ENCODE measurements at regions not wholly inside any gene's neighbourhood (a gene's known extent, or its start where the extent isn't known, plus 50 kb on each side); places are given as distances from the start of the nearest gene placed in this dataset.

DNA sequence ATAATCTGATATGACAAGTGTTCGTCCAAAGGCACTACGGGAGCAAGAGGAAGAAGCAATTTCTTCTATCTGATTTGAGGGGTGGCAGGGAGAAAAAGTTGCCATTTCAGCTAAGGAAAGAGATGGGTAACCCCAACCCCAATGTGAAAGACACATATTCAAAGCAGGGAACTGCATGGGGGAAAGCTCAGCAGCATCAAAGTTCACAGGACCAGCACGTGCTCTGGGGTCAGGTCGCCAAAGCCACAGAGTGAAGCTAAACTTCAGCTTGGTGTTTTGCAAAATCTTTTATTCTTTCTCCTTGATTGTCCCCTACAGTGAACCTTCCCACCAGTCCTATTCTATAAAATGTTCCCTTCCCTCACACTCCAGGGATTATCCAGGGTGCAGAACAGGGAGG lies 112.8 kb upstream of the PPP2R2D start:
- TF ChIP-seq, protein P1, sequence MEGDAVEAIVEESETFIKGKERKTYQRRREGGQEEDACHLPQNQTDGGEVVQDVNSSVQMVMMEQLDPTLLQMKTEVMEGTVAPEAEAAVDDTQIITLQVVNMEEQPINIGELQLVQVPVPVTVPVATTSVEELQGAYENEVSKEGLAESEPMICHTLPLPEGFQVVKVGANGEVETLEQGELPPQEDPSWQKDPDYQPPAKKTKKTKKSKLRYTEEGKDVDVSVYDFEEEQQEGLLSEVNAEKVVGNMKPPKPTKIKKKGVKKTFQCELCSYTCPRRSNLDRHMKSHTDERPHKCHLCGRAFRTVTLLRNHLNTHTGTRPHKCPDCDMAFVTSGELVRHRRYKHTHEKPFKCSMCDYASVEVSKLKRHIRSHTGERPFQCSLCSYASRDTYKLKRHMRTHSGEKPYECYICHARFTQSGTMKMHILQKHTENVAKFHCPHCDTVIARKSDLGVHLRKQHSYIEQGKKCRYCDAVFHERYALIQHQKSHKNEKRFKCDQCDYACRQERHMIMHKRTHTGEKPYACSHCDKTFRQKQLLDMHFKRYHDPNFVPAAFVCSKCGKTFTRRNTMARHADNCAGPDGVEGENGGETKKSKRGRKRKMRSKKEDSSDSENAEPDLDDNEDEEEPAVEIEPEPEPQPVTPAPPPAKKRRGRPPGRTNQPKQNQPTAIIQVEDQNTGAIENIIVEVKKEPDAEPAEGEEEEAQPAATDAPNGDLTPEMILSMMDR (IDR thresholded peaks at IDR 0.05; ENCODE audit: insufficient read depth, low read length, poor library complexity, severe bottlenecking), result no peak
- Histone ChIP-seq H3K36me3 (ENCODE audit: control insufficient read depth, insufficient read depth, low read length) (no peaks in the 10 kb centered on the region), H3K27me3 (replicated peaks; ENCODE audit: control insufficient read depth, insufficient read depth, low read length) (no peaks in the 10 kb centered on the region), H3K4me3 (replicated peaks; ENCODE audit: low read depth, low read length) (no peak overlapping the region)
- DNase-seq (ENCODE audit: extremely low read depth, insufficient read length), result no peak

DNA sequence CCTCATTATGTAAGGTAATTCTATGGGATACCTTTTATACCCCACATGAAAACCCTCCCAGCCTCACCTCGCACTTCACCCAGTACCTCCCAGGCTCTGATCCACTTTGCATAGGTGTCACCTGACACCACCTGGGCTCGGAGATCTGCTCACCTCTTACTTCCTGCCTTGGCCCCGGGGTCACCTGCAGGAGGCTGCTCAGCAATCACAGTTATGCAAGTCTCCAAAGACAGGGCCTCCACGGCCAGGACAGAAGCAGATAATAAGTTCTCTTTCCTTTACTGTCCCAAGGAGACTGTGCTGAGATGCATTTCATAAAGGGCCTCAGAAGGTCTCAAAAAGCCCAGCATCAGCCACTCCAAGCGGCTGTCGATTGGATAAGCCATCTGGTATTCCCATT lies 112.4 kb upstream of the PPP2R2D start:
- no peak overlapping the region for H3K4me3 ChIP-seq (replicated peaks; ENCODE audit: low read depth, low read length)
- no peaks in the 10 kb centered on the region for H3K36me3 ChIP-seq (ENCODE audit: control insufficient read depth, insufficient read depth, low read length)
- TF ChIP-seq, protein P1 (IDR thresholded peaks at IDR 0.05; ENCODE audit: insufficient read depth, low read length, poor library complexity, severe bottlenecking), result no peak
- no peaks in the 10 kb centered on the region for H3K27me3 ChIP-seq (replicated peaks; ENCODE audit: control insufficient read depth, insufficient read depth, low read length)
- DNase-seq (ENCODE audit: extremely low read depth, insufficient read length), result no peak

DNA sequence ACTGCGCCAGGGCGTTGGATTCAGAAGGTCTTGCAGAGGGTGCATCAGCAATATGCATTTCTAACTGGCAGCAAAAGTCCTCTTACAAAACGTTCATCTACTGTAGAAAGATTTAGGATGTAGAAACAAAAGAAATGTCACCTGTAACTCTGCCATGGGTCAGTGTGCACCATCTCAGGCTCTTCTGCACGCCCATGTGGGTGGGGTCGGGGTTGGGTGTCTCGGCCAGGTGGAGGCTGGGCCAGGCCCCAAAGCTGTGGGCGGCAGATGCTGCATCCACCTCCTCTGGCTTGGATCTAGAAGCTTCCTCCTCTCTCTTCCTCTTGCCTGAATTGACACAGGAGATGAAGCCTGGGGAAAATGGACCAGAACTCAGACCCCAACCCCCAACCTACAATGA lies 111.3 kb upstream of the PPP2R2D start:
- TF ChIP-seq, protein P1 (IDR thresholded peaks at IDR 0.05; ENCODE audit: insufficient read depth, low read length, poor library complexity, severe bottlenecking), result no peak
- no peak for DNase-seq (ENCODE audit: extremely low read depth, insufficient read length)

DNA sequence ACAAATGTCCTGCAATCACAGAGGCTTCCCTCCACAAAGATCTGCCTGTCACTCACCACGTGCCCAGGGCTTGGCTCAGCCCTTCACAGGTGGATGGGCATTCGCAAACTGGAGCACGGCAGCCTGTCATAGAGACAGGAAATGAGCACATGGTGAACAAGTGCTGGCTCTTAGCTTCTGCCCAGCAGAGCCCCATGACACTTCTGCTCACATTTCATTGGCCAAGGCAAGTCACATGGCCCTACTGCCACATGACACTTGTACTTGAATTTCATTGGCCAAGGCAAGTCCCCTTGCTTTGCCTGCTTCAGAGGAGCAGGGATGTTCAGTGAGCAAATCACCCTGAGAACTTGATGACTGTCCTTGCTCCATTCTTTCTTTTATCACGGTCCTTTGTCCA lies 110.8 kb upstream of the PPP2R2D start:
- Histone ChIP-seq H3K36me3 (ENCODE audit: control insufficient read depth, insufficient read depth, low read length) (no peaks in the 10 kb centered on the region), H3K4me3 (replicated peaks; ENCODE audit: low read depth, low read length) (no peak overlapping the region), H3K27me3 (replicated peaks; ENCODE audit: control insufficient read depth, insufficient read depth, low read length) (no peaks in the 10 kb centered on the region)
- TF ChIP-seq, protein P1 (IDR thresholded peaks at IDR 0.05; ENCODE audit: insufficient read depth, low read length, poor library complexity, severe bottlenecking), result no peak
- no peak for DNase-seq (ENCODE audit: extremely low read depth, insufficient read length)

More for the DNA sequence above, 111.3 kb upstream of the PPP2R2D start:
- Histone ChIP-seq H3K27me3 (replicated peaks; ENCODE audit: control insufficient read depth, insufficient read depth, low read length) (no peaks in the 10 kb centered on the region), H3K36me3 (ENCODE audit: control insufficient read depth, insufficient read depth, low read length) (no peaks in the 10 kb centered on the region), H3K4me3 (replicated peaks; ENCODE audit: low read depth, low read length) (no peak overlapping the region)

DNA sequence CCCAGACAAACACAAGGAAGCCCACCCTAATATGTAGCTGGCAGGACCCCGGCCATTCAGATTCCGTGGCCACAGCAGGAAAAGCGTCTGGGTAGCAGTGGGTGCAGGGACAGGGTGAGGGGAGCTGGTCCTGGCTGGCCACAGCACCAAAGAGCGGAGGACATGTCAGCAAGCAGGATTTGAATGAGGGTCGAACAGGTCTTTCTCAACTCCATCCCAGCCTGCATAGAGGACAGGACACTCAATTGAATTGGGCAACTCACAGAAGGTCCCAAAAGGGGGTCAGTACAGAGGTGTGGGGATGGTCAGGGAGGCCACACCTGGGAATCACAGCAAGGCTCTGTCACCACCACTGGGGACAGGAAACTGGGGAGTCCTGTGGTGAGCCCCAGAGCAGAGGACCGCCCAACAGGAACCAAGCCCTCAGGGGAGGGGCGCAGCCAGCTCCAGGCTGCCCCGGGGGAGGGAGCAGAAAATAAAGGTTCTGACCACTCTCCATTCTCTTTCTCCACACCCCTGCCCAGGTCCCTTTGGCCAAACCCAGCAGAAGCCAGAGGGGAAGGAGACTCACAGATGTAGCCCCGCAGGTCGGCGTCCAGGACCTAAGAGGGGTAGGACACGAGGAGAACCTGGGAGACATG lies 108.7 kb upstream of the PPP2R2D start:
- Histone ChIP-seq H3K4me3 (replicated peaks; ENCODE audit: low read depth, low read length) (no peak overlapping the region), H3K27me3 (replicated peaks; ENCODE audit: control insufficient read depth, insufficient read depth, low read length) (no peaks in the 10 kb centered on the region), H3K36me3 (ENCODE audit: control insufficient read depth, insufficient read depth, low read length) (no peaks in the 10 kb centered on the region)
- TF ChIP-seq, protein P1 (IDR thresholded peaks at IDR 0.05; ENCODE audit: insufficient read depth, low read length, poor library complexity, severe bottlenecking), result no peak
- DNase-seq (ENCODE audit: extremely low read depth, insufficient read length), result no peak

DNA sequence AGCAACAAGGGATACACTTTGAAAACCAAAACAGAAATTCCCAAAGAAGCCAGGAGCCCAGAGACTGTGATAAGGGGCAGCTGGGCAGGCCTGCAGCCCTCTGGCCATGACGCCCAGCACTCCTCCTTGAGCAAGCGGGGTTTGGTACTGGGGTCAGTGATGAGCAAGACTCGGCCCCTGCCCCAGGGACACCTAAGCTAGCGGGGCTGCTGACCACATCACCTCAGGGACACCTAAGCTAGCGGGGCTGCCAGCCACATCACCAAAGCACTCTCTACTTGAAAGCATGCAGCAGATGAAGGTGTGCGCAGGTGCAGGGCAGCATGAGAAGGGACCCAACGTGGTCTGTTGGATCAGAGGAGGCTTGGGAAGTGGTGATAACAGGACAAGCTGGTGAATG lies 108.0 kb upstream of the PPP2R2D start:
- Histone ChIP-seq H3K36me3 (ENCODE audit: control insufficient read depth, insufficient read depth, low read length) (no peaks in the 10 kb centered on the region), H3K27me3 (replicated peaks; ENCODE audit: control insufficient read depth, insufficient read depth, low read length) (no peaks in the 10 kb centered on the region), H3K4me3 (replicated peaks; ENCODE audit: low read depth, low read length) (no peak overlapping the region)
- TF ChIP-seq, protein P1 (IDR thresholded peaks at IDR 0.05; ENCODE audit: insufficient read depth, low read length, poor library complexity, severe bottlenecking), result no peak
- DNase-seq (ENCODE audit: extremely low read depth, insufficient read length), result no peak

Measured in GM06990 (cell line).